GM12872 (cell line): ENCODE measurements at regions not wholly inside any gene's neighbourhood (a gene's known extent, or its start where the extent isn't known, plus 50 kb on each side); places are given as distances from the start of the nearest gene placed in this dataset.

Experiments used
- CTCF ChIP-seq: IDR thresholded peaks from 3 replicates; pipeline ENCODE4 v1.5.1; 2011; ENCODE audit warnings: low read depth, mild to moderate bottlenecking, low read length, moderate library complexity; ENCODE audit not compliant: insufficient read depth

GRCh38 chr5:105460721-105461120 is 1898.1 kb upstream of the NUDT12 start:
- no peak for TF ChIP-seq CTCF

- TF ChIP-seq CTCF: no peak
Observed at GRCh38 chr5:105453216-105453807, 1890.7 kb upstream of the NUDT12 start.

DNA sequence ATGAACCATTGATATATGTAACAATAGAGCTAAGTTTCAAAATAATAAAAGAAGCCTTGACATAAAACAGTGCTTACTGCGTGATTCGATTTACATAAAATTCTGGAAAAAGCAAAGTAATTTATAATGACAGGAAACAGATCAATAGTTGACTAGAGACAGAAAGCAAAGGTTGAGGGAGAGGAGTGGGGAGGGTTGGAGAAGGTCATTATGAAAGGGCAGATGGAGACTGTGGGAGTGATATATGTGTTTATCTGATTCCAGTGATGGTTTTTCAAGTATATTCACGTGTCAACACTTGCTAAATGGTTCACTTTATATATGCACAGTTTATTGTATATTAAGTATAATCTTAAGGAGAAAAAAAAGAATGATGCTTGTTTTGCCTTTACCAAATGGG is 1885.7 kb upstream of the NUDT12 start:
- TF ChIP-seq CTCF: no peak

GRCh38 chr5:105430516-105430915 is 1867.9 kb upstream of the NUDT12 start:
- TF ChIP-seq CTCF: no peak

DNA sequence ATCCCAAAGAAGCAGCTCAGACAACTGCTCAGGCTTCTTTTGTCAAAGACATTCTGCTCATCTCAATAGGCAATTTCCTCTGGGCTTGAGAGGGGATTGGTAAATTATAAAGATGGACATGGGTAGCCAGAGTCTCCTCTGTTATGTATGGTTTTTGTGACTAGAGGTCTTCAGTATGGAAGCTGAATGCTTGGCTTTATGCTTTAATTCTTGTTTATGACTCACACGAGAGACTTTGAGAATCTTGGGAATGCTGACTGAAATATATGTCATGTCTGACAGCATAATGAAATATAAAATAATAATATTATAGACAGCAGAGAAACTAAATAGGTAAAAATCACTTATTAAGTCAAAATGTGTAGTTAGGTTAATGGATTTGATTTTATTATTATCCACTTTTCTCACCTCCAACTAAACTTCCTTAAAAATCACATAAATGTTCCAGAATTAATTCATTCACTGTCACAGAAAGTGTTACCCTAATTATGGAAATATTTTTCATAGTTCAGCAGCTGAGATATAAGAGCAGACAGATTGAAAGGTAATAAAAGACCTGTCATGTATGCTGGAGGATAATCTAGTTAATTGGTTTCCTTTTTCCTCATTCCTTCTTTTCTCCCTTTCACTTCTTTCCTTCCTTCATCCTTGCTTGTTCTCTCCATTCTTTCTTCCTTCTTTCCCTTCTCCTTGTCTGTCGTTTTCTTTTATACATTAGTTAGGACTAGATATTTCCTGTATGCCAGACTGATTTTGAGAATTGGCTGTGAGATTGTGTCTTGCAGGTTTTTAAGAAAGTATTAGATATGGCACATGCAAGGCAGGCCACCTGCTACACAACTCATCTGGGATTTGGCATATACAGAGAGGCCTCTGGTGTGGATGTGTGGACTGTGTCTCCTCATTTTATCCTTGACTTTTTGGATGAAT is 1866.1 kb upstream of the NUDT12 start:
- no peak for TF ChIP-seq CTCF

- TF ChIP-seq CTCF: no peak
Observed at GRCh38 chr5:105414067-105414466, 1851.5 kb upstream of the NUDT12 start.

GRCh38 chr5:105413406-105413990 is 1850.9 kb upstream of the NUDT12 start:
- TF ChIP-seq CTCF: no peak
